Vagina (tissue), 2 donors: ENCODE measurements at regions not wholly inside any gene's neighbourhood (a gene's known extent, or its start where the extent isn't known, plus 50 kb on each side); places are given as distances from the start of the nearest gene placed in this dataset.

Experiments used
- POLR2A ChIP-seq, 2 donors: fragments of 450-650 bp; IDR thresholded peaks; one replicate each; pipeline ENCODE4 v1.6.1; 2017; ENCODE audit warnings: antibody characterized with exemption in 2 of 2, mild to moderate bottlenecking in 2 of 2, moderate library complexity in 2 of 2
- POLR2AphosphoS5 ChIP-seq, 2 donors: sonication (generic); formaldehyde crosslinking; IDR thresholded peaks; one replicate each; pipeline ENCODE4 v1.9.0; 2017; ENCODE audit warnings: antibody characterized with exemption in 2 of 2, mild to moderate bottlenecking in 2 of 2, low read depth in 1 of 2; ENCODE audit not compliant: insufficient read depth in 1 of 2
- TF ChIP-seq, protein P1 (sequence below), 3 experiments: fragments of 450-650 bp in 2 of 3; fragments of 200-600 bp in 1 of 3; sonication (generic) in 1 of 3; IDR thresholded peaks; one replicate each; pipeline ENCODE4 v1.5.1; 2017 to 2019; ENCODE audit warnings: antibody characterized with exemption in 3 of 3, mild to moderate bottlenecking in 2 of 3, moderate library complexity in 2 of 3

GRCh38 chr4:56182356-56182755, 204.9 kb downstream of the AASDH start:
- no peak for TF ChIP-seq POLR2A (IDR thresholded peaks at IDR 0.05)
- TF ChIP-seq, protein P1, sequence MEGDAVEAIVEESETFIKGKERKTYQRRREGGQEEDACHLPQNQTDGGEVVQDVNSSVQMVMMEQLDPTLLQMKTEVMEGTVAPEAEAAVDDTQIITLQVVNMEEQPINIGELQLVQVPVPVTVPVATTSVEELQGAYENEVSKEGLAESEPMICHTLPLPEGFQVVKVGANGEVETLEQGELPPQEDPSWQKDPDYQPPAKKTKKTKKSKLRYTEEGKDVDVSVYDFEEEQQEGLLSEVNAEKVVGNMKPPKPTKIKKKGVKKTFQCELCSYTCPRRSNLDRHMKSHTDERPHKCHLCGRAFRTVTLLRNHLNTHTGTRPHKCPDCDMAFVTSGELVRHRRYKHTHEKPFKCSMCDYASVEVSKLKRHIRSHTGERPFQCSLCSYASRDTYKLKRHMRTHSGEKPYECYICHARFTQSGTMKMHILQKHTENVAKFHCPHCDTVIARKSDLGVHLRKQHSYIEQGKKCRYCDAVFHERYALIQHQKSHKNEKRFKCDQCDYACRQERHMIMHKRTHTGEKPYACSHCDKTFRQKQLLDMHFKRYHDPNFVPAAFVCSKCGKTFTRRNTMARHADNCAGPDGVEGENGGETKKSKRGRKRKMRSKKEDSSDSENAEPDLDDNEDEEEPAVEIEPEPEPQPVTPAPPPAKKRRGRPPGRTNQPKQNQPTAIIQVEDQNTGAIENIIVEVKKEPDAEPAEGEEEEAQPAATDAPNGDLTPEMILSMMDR (IDR thresholded peaks at IDR 0.05), result no peak
- no peak for TF ChIP-seq POLR2AphosphoS5 (IDR thresholded peaks at IDR 0.05; ENCODE audit: insufficient read depth in 1 of 2, low read depth in 1 of 2)
